IPS-NIHi11 (cell line): ENCODE measurements at regions not wholly inside any gene's neighbourhood (a gene's known extent, or its start where the extent isn't known, plus 50 kb on each side); places are given as distances from the start of the nearest gene placed in this dataset.
A peak's percentile ranks its signal among the peaks of the same experiment; 100 is the strongest.
"Not testable (repeated sequence)": the region's sequence is repeated elsewhere in the genome, so short reads cannot be mapped to it uniquely, and the experiment has no call there.

Source experiments
- DNase-seq: peaks from one replicate; pipeline ENCODE4 v3.0.0; 2012; ENCODE audit warnings: mixed read lengths, low spot score

- no peak for DNase-seq
These were observed 291.4 kb upstream of the FZD8 start for GRCh38 chr10:35933491-35933890.

DNA sequence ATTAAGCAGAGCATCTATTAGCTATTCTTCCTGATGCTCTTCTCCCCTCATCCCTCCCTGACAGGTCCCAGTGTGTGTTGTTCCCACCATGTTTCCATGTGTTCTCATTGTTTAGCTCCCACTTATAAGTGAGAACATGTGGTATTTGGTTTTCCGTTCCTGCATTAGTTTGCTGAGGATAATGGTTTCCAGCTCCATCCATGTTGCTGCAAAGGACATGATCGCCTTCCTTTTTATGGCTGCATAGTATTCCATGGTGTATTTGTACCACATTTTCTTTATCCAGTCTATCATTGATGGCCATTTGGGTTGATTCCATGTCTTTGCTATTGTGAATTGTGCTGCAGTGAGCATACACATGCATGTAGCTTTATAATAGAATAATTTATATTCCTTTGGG is 287.9 kb upstream of the FZD8 start:
- DNase-seq, result not testable (repeated sequence)

- no peak for DNase-seq
These were observed 286.7 kb upstream of the FZD8 start for GRCh38 chr10:35928748-35929147.

- no peak for DNase-seq
These were observed 285.9 kb upstream of the FZD8 start for GRCh38 chr10:35927990-35928488.

- DNase-seq, result no peak
These were observed 285.2 kb upstream of the FZD8 start for GRCh38 chr10:35927341-35927740.

GRCh38 chr10:35926846-35927245 is 284.8 kb upstream of the FZD8 start:
- DNase-seq, result no peak

- no peak for DNase-seq
These were observed 283.4 kb upstream of the FZD8 start for GRCh38 chr10:35925493-35925892.

DNA sequence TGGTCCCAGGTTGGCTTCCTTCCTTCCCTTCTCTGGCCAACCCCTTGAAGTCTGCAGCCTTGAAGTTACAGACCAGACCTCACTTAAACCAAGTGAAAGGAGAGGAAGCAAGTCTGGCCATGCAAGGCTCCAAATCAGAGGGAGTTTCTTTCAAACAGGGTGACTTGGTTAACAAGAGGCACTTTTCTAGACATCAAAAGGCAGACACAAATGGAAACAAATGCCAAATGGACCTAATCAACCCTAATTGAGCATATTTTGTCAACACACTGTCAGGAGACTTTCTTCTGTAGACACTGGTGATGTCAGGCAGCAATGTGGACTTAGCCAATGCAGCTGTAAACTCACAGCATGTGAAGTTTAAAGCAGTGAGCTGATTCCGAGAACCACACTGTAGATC is 282.7 kb upstream of the FZD8 start:
- no peak for DNase-seq

GRCh38 chr10:35922876-35923600 is 280.9 kb upstream of the FZD8 start:
- no peak for DNase-seq

- no peak for DNase-seq
These were observed 279.8 kb upstream of the FZD8 start for GRCh38 chr10:35921866-35922350.

GRCh38 chr10:35916791-35917190 is 274.7 kb upstream of the FZD8 start:
- peak; percentile 35 for DNase-seq

DNA sequence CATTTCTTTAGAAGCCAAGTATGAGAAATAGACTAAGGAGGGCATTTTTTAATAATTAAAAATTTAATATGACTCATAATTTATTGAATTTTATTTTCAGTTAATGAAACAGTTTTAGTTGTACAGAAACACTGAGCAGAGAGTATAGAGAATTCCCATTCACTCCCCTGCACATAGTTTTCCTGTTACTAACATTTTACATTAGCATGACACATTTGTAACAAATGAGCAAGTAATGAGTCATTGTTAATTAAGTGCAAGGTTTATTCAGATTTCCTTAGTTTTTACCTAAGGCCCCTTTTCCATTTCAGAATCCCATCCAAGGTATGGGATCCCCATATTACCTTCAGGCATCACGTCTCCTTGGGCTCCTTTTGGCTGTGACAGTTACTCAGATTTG is 271.5 kb upstream of the FZD8 start:
- DNase-seq, result no peak

- no peak for DNase-seq
These were observed 270.8 kb upstream of the FZD8 start for GRCh38 chr10:35912615-35913569.

GRCh38 chr10:35911954-35912353 is 269.9 kb upstream of the FZD8 start:
- no peak for DNase-seq

GRCh38 chr10:35911233-35911632 is 269.1 kb upstream of the FZD8 start:
- no peak for DNase-seq

- no peak for DNase-seq
These were observed 268.1 kb upstream of the FZD8 start for GRCh38 chr10:35910234-35910633.

DNA sequence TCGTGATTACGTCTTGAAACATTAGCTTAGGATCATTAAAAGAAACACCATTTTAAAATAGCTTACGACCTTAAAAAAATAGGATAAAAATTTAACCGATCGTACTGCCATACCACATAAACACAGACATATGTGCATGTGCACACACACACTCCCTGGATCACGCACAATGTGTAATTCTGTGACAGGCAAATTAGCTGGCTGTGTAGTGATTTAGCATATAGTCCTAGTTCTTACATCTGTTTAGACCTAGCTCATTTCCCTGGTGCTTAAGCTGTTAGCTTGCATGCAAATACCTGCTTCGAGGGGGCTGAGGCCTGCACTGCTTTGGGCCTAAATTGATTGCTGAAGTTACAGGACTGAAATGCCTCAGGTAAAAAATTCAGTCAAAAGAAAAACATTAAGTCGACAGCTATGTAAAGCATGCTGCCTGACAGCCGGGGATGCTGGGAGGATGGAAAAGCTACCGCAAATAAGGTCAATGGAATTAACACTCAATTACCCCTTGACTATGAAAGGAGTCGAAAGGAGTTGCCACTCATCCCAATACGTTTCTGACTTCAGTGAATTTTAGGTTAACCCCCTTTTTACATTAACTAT is 267.1 kb upstream of the FZD8 start:
- DNase-seq, result no peak

DNA sequence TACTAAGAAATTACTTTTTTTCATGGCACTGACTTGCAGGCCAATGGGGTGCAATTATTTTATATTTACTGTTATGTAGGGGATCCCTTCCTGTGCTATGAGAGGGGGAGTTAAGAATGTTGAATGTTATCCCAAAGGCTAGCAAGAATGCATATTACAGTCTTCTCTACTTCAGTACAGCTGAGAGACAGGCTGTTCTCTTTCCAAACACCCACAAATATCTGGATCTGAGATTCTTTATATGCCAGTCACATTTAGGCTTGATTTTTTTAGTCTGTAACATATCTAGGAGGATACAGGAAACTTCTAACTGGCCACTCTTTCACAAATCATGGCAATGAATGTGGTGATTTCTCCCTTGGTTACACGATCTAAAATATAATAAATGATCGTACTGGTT is 266.4 kb upstream of the FZD8 start:
- DNase-seq, result no peak

DNA sequence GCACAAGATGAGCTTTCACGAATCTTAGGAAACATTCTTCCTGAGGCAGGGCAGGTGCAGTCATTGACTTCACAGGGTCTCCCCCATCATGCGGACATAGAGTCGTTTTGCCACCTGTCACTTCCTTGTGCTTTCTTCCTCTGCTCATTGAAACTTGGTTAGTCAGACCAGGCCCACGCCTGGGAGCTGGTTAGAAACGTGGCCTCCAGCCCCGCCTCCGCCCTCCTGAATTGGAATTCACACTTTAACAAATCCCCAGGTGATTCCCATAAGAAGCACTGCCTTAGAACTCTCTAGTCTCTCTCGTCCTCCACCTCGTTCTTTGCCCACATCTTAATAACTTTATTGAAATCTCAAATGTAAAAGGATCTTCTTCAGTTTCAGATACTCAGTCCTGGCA is 265.5 kb upstream of the FZD8 start:
- no peak for DNase-seq

- no peak for DNase-seq
These were observed 264.1 kb upstream of the FZD8 start for GRCh38 chr10:35906155-35906554.

GRCh38 chr10:35903021-35903420 is 260.9 kb upstream of the FZD8 start:
- no peak for DNase-seq

DNA sequence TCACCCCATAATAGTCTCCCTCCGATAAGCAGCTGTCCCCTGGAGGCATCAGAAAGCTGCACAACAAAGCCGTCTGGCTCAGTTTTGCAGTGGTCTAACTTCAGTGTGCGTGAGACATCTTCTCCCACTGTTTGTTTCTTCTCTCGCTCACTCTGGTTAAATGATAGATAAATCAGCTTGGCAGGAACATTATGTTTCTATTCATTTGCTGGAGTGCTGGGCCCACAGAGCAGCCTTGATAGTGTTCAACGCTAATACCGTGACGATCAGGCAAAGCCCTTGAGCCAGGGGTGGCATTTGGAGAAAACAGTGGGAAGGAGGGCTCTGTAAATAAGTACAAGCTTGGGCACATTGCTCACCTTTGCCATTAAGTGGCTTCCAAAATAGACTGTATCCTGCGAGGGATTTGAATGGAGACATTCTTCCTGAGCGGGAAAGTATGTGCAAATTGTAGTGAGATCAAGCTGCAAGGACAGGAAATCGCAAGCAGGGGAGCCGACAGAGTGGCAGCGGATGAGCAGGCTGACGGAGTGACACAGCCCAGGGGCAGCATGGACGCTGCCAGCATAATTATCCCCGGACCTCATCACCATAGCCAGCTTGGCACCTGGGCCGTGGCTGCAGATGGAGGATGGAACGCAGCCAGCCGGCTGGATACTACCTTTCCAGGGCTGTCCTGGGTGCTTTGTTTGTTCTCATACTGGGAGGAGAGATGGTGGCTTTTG is 256.8 kb upstream of the FZD8 start:
- DNase-seq, result no peak
